ENCODE measurements at regions not wholly inside any gene's neighbourhood (a gene's known extent, or its start where the extent isn't known, plus 50 kb on each side); places are given as distances from the start of the nearest gene placed in this dataset.

GRCh38 chr18:4751523-4751922 lies 296.4 kb upstream of the DLGAP1 start:
- TF ChIP-seq POLR2A (IDR thresholded peaks at IDR 0.05; ENCODE audit: low read depth): no peak
- TF ChIP-seq CTCF (IDR thresholded peaks at IDR 0.05): no peak
- TF ChIP-seq EP300 (IDR thresholded peaks at IDR 0.05): no peak
- no peak for TF ChIP-seq POLR2AphosphoS5 (IDR thresholded peaks at IDR 0.05)
- Histone ChIP-seq H3K27ac (replicated peaks in 1 of 4) (no peak overlapping the region), H3K9me3 (peaks cover 0 to 7% (median 0%) of the 10 kb centered on the region in 4 donors), H3K27me3 (no peaks in the 10 kb centered on the region), H3K4me3 (no peak overlapping the region), H3K4me1 (no peaks in the 10 kb centered on the region), H3K36me3 (no peaks in the 10 kb centered on the region)
- 86% methylated on average over 3 of the region's 3 CpGs for WGBS
- DNase-seq (ENCODE audit: extremely low spot score): no peak
- intact Hi-C loops (cut with DNase I): no loop called here

GRCh38 chr18:4750393-4751346 lies 295.6 kb upstream of the DLGAP1 start:
- Histone ChIP-seq H3K4me1 (no peaks in the 10 kb centered on the region), H3K36me3 (no peaks in the 10 kb centered on the region), H3K27ac (replicated peaks in 1 of 4) (no peak overlapping the region), H3K9me3 (peaks cover 0 to 7% (median 4%) of the 10 kb centered on the region in 4 donors), H3K27me3 (no peaks in the 10 kb centered on the region), H3K4me3 (no peak overlapping the region)
- WGBS: 77% methylated on average over 8 of the region's 8 CpGs
- DNase-seq (ENCODE audit: extremely low spot score): no peak
- intact Hi-C loops (cut with DNase I): no loop called here
- no peak for TF ChIP-seq POLR2A (IDR thresholded peaks at IDR 0.05; ENCODE audit: low read depth)
- TF ChIP-seq POLR2AphosphoS5 (IDR thresholded peaks at IDR 0.05): no peak
- no peak for TF ChIP-seq EP300 (IDR thresholded peaks at IDR 0.05)
- no peak for TF ChIP-seq CTCF (IDR thresholded peaks at IDR 0.05)

GRCh38 chr18:4748975-4749374 lies 293.9 kb upstream of the DLGAP1 start:
- Histone ChIP-seq H3K4me1 (no peaks in the 10 kb centered on the region), H3K27ac (replicated peaks in 1 of 4) (no peak overlapping the region), H3K27me3 (no peaks in the 10 kb centered on the region), H3K36me3 (no peaks in the 10 kb centered on the region), H3K4me3 (no peak overlapping the region), H3K9me3 (peaks cover 0 to 18% (median 4%) of the 10 kb centered on the region in 4 donors)
- no peak for TF ChIP-seq EP300 (IDR thresholded peaks at IDR 0.05)
- TF ChIP-seq CTCF (IDR thresholded peaks at IDR 0.05): no peak
- no peak for TF ChIP-seq POLR2A (IDR thresholded peaks at IDR 0.05; ENCODE audit: low read depth)
- no peak for TF ChIP-seq POLR2AphosphoS5 (IDR thresholded peaks at IDR 0.05)
- WGBS: 56% methylated on average over 5 of the region's 5 CpGs
- DNase-seq (ENCODE audit: extremely low spot score): no peak
- intact Hi-C loops (cut with DNase I): no loop called here

DNA sequence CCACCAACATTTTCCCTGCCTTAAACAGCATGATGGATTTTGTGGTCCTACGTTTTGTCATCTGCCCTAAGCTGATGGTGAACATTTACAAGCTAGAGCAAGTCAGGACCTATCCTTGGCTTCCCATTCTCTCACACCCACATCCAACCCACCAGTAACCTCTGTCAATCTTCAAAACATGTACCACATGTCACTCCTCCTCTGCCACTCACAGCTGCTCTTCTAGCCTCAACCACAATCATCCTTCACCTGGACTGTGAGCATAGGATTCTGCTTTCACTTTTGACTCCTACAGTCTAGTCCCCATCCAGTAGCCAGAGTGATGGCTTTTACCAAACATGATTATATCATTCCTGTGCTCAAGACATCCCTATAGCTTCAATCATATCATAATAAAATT lies 279.8 kb upstream of the DLGAP1 start:
- H3K4me1 ChIP-seq: no peaks in the 10 kb centered on the region
- intact Hi-C loops (cut with DNase I): no loop called here

More for the DNA sequence above, 279.8 kb upstream of the DLGAP1 start:
- Histone ChIP-seq H3K27ac (replicated peaks in 1 of 4) (no peak overlapping the region), H3K4me3 (no peak overlapping the region), H3K9me3 (no peaks in the 10 kb centered on the region), H3K36me3 (no peaks in the 10 kb centered on the region), H3K27me3 (no peaks in the 10 kb centered on the region)
- no peak for DNase-seq (ENCODE audit: extremely low spot score)
- 67% methylated on average over 1 of the region's 1 CpG for WGBS
- TF ChIP-seq CTCF (IDR thresholded peaks at IDR 0.05) (no peak), EP300 (IDR thresholded peaks at IDR 0.05) (no peak), POLR2AphosphoS5 (IDR thresholded peaks at IDR 0.05) (no peak), POLR2A (IDR thresholded peaks at IDR 0.05; ENCODE audit: low read depth) (no peak)
